ENCODE measurements at regions not wholly inside any gene's neighbourhood (a gene's known extent, or its start where the extent isn't known, plus 50 kb on each side); places are given as distances from the start of the nearest gene placed in this dataset.

DNA sequence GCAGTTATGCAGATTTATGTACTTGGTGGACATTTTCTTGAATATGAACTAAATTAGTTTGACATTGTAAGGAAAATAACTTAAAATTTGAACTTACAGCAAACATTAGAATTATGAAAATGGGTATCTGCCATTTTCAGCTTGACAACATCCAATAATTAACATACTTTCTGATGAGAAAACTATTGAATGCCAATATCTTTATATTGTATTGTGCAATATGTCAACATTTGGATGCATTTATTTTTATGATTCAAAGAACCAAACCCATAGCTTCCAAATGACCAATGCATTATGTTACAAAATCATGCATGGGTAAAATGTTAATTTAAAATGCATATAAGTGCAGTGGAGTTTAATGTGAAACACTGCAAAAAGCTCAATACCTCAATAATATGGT, 562.5 kb downstream of the TRAM1L1 start:
- no peaks in the 10 kb centered on the region for H3K9me3 ChIP-seq (replicated peaks)

GRCh38 chr4:116520886-116521285, 564.5 kb downstream of the TRAM1L1 start:
- no peaks in the 10 kb centered on the region for H3K9me3 ChIP-seq (replicated peaks)
- no peaks in the 10 kb centered on the region for H3K36me3 ChIP-seq
- no peak for DNase-seq
- H3K4me1 ChIP-seq: no peaks in the 10 kb centered on the region; the same call in 1 of the 2 replicates
- no peaks in the 10 kb centered on the region for H3K27me3 ChIP-seq
- H3K27ac ChIP-seq: no peak overlapping the region
- H3K4me3 ChIP-seq: no peak overlapping the region

More for the DNA sequence above, 562.5 kb downstream of the TRAM1L1 start:
- no peaks in the 10 kb centered on the region for H3K36me3 ChIP-seq
- no peaks in the 10 kb centered on the region for H3K27me3 ChIP-seq
- peaks cover 3% of the 10 kb centered on the region; the same call in 1 of the 2 replicates for H3K4me1 ChIP-seq
- no peak for DNase-seq
- no peak overlapping the region for H3K27ac ChIP-seq
- H3K4me3 ChIP-seq: no peak overlapping the region

DNA sequence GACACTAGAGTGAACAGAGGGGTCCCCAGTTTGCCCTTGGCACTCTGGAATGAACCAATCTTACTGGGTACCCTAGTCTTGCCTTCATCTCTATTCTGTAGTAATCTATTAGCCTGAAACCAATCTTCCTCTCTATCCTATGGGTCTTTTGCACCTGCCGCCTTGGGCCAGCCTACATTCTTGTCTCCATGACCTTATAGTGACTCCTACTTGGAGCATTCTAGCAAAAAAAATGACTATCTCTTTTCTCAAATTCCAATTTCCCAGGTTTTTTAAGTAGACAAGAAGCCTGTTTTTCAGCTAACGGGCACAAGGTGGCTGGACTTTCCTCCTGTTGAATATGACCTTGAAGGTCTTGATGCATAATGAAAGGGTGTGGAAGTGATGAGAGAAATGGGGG, 568.7 kb downstream of the TRAM1L1 start:
- H3K4me1 ChIP-seq: no peaks in the 10 kb centered on the region; the same call in 1 of the 2 replicates
- H3K9me3 ChIP-seq (replicated peaks): no peaks in the 10 kb centered on the region
- H3K27me3 ChIP-seq: no peaks in the 10 kb centered on the region
- H3K27ac ChIP-seq: no peak overlapping the region
- H3K4me3 ChIP-seq: no peak overlapping the region
- no peak for DNase-seq
- no peaks in the 10 kb centered on the region for H3K36me3 ChIP-seq

DNA sequence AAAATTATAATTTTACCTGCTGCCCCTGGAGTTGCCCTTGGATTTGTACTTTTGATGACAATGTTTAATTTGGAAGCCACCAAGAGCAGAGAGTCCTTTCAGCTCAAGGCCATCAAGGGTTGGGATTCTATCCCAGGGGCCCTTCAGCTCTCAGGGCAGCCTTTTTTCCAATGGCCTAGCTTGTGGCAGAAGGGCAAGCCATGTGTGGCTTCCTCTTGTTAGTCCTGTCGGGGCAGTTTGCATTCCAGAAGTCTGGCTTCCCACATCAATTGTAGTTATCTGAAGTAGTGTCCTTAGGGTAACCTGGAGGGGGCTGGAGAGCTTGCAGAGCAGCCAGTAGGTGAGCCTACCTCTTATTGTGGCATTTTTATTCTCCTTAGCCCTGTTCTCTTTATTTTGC, 569.4 kb downstream of the TRAM1L1 start:
- no peaks in the 10 kb centered on the region for H3K9me3 ChIP-seq (replicated peaks)
- H3K27me3 ChIP-seq: no peaks in the 10 kb centered on the region
- no peaks in the 10 kb centered on the region; the same call in 1 of the 2 replicates for H3K4me1 ChIP-seq
- H3K27ac ChIP-seq: no peak overlapping the region
- H3K4me3 ChIP-seq: no peak overlapping the region
- H3K36me3 ChIP-seq: no peaks in the 10 kb centered on the region
- no peak for DNase-seq

- H3K27me3 ChIP-seq: no peaks in the 10 kb centered on the region
- H3K27ac ChIP-seq: no peak overlapping the region
- no peak for DNase-seq
- H3K9me3 ChIP-seq (replicated peaks): no peaks in the 10 kb centered on the region
- H3K36me3 ChIP-seq: no peaks in the 10 kb centered on the region
- no peaks in the 10 kb centered on the region for H3K4me1 ChIP-seq
- no peak overlapping the region for H3K4me3 ChIP-seq
Observed at GRCh38 chr4:116512552-116512951, 572.8 kb downstream of the TRAM1L1 start.

DNA sequence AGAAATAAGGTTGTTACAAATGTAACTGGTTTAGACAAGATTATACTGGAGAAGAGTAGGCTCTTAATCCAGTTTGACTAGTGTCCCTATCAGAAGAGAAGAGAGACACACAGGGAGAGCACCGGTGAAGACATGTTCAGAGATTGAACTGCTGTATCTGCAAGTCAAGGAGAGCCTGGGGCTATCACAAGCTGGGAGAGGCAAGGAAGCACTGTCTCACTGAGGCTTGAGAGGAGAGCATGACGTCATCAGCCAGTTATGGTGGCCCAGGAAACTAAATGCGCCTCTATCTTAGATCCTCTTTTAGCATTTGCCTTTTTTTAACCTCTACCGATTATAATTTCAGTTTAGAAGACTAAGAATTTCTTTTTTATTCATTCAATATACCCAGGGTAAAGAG, 583.4 kb downstream of the TRAM1L1 start:
- Histone ChIP-seq H3K27me3 (no peaks in the 10 kb centered on the region), H3K4me1 (no peaks in the 10 kb centered on the region), H3K4me3 (no peak overlapping the region), H3K27ac (no peak overlapping the region), H3K36me3 (no peaks in the 10 kb centered on the region), H3K9me3 (replicated peaks) (no peaks in the 10 kb centered on the region)
- peak; percentile 17 to 31 for DNase-seq

- Histone ChIP-seq H3K4me1 (no peaks in the 10 kb centered on the region), H3K27me3 (no peaks in the 10 kb centered on the region), H3K4me3 (no peak overlapping the region), H3K9me3 (replicated peaks) (no peaks in the 10 kb centered on the region), H3K36me3 (no peaks in the 10 kb centered on the region), H3K27ac (no peak overlapping the region)
- DNase-seq: no peak
Observed at GRCh38 chr4:116500225-116500624, 585.2 kb downstream of the TRAM1L1 start.

DNA sequence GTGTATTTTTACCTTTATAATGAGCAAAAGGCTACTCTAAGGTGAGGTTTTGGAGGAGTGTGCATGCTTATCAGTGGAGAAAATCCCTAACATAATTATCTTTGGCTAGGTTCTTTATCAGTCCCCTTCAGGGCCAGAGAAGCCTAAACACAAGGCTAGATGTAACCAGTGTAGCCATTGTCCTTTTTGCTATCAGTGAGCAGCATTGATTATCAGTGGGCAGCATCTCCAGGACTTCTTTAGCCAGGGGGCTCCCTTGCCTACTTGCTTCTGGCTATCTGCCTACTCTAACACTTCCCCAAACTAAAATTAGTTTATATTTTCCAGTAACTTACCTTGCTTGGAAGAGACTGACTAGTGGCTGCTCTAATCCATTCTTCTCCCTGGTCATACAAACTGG, 595.6 kb downstream of the TRAM1L1 start:
- no peaks in the 10 kb centered on the region for H3K27me3 ChIP-seq
- H3K4me1 ChIP-seq: peaks cover 11% of the 10 kb centered on the region
- no peaks in the 10 kb centered on the region; the same call in 1 of the 2 replicates for H3K36me3 ChIP-seq
- DNase-seq: no peak
- no peaks in the 10 kb centered on the region for H3K9me3 ChIP-seq (replicated peaks)
- H3K4me3 ChIP-seq: no peak overlapping the region
- no peak overlapping the region for H3K27ac ChIP-seq

GRCh38 chr4:116486401-116486800, 599.0 kb downstream of the TRAM1L1 start:
- no peaks in the 10 kb centered on the region; the same call in 1 of the 2 replicates for H3K36me3 ChIP-seq
- no peaks in the 10 kb centered on the region for H3K9me3 ChIP-seq (replicated peaks)
- no peak overlapping the region for H3K27ac ChIP-seq
- DNase-seq: no peak
- peaks cover 11% of the 10 kb centered on the region for H3K4me1 ChIP-seq
- no peak overlapping the region for H3K4me3 ChIP-seq
- H3K27me3 ChIP-seq: no peaks in the 10 kb centered on the region; the same call in 1 of the 2 replicates

- H3K27ac ChIP-seq: no peak overlapping the region
- H3K4me3 ChIP-seq: no peak overlapping the region
- no peaks in the 10 kb centered on the region for H3K36me3 ChIP-seq
- H3K27me3 ChIP-seq: no peaks in the 10 kb centered on the region; the same call in 1 of the 2 replicates
- DNase-seq: no peak
- peaks cover 11% of the 10 kb centered on the region for H3K4me1 ChIP-seq
- no peaks in the 10 kb centered on the region for H3K9me3 ChIP-seq (replicated peaks)
Observed at GRCh38 chr4:116480546-116480945, 604.8 kb downstream of the TRAM1L1 start.

- H3K27me3 ChIP-seq: no peaks in the 10 kb centered on the region
- no peak overlapping the region for H3K27ac ChIP-seq
- 0 out of 2 replicates have a peak, but pooled peaks cover 3% of the 10 kb centered on the region for H3K4me1 ChIP-seq
- DNase-seq: no peak
- no peak overlapping the region for H3K4me3 ChIP-seq
- no peaks in the 10 kb centered on the region for H3K36me3 ChIP-seq
- no peaks in the 10 kb centered on the region for H3K9me3 ChIP-seq (replicated peaks)
Observed at GRCh38 chr4:116478343-116478742, 607.0 kb downstream of the TRAM1L1 start.

GRCh38 chr4:116469582-116469981, 615.8 kb downstream of the TRAM1L1 start:
- H3K4me3 ChIP-seq: no peak overlapping the region
- H3K4me1 ChIP-seq: no peaks in the 10 kb centered on the region
- H3K27ac ChIP-seq: no peak overlapping the region
- no peaks in the 10 kb centered on the region for H3K36me3 ChIP-seq
- H3K27me3 ChIP-seq: no peaks in the 10 kb centered on the region
- no peaks in the 10 kb centered on the region for H3K9me3 ChIP-seq (replicated peaks)
- DNase-seq: no peak

GRCh38 chr4:116453127-116453526, 632.2 kb downstream of the TRAM1L1 start:
- no peaks in the 10 kb centered on the region for H3K4me1 ChIP-seq
- no peak for DNase-seq
- no peaks in the 10 kb centered on the region for H3K36me3 ChIP-seq
- no peak overlapping the region for H3K27ac ChIP-seq
- no peaks in the 10 kb centered on the region for H3K9me3 ChIP-seq (replicated peaks)
- no peaks in the 10 kb centered on the region for H3K27me3 ChIP-seq
- no peak overlapping the region for H3K4me3 ChIP-seq

DNA sequence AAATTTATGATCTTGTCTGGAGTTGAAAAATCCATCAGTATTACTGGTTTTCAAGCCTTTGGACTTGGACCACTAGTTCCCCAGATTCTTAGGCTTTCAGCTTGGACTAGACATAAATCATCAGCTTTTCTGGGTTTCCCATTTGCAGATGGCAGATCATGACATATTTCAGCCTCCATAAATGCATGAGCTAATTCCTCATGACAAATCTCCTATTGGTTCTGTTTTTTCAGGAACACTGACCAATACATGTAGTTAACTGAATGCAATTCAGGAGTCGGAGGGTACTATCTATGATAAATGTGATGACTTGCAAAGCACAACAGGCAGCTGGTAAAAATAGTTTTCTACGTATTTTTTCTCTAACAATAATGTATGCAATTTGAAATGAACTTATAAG, 635.6 kb downstream of the TRAM1L1 start:
- DNase-seq: no peak
- Histone ChIP-seq H3K4me1 (no peaks in the 10 kb centered on the region), H3K9me3 (replicated peaks) (no peaks in the 10 kb centered on the region; the same call in 1 of the 2 replicates), H3K27ac (no peak overlapping the region), H3K27me3 (no peaks in the 10 kb centered on the region), H3K4me3 (no peak overlapping the region), H3K36me3 (no peaks in the 10 kb centered on the region)

DNA sequence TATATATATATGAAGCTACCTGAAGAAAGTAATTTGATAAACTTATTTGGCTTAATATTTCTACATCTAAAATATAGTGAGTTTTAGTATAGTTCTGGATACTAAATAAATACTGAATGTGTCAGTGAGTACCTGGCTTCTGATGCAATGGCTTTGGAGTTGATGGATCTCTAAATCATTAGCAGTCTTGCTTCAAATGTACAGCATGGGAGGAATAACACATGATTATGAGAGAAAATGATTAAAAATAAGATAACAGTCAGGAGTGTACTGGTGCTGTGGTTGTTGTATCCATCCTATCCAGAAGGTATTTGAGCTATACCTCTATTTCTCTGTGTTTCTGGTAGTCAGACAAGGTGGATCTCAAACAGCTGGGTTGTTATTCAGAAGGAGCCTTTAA, 641.3 kb downstream of the TRAM1L1 start:
- Histone ChIP-seq H3K27ac (no peak overlapping the region), H3K36me3 (no peaks in the 10 kb centered on the region), H3K4me3 (no peak overlapping the region), H3K9me3 (replicated peaks) (no peaks in the 10 kb centered on the region; the same call in none of the 2 replicates), H3K27me3 (no peaks in the 10 kb centered on the region), H3K4me1 (no peaks in the 10 kb centered on the region)
- DNase-seq: no peak

GRCh38 chr4:116438981-116439729, 646.2 kb downstream of the TRAM1L1 start:
- Histone ChIP-seq H3K27ac (no peak overlapping the region), H3K9me3 (replicated peaks) (no peaks in the 10 kb centered on the region; the same call in 1 of the 2 replicates), H3K4me1 (no peaks in the 10 kb centered on the region; the same call in 1 of the 2 replicates), H3K36me3 (no peaks in the 10 kb centered on the region), H3K4me3 (no peak overlapping the region), H3K27me3 (no peaks in the 10 kb centered on the region)
- DNase-seq: no peak

All from SJCRH30 (cell line).